GM21526 (cell line): ENCODE measurements at regions not wholly inside any gene's neighbourhood (a gene's known extent, or its start where the extent isn't known, plus 50 kb on each side); places are given as distances from the start of the nearest gene placed in this dataset.

ENCODE experiments used
- ATAC-seq: cut with Tn5 transposase; IDR thresholded peaks from one replicate; pipeline ENCODE4 v1.9.1; 2021; ENCODE audit warnings: moderate library complexity; ENCODE audit not compliant: unreplicated experiment, low FRiP score

DNA sequence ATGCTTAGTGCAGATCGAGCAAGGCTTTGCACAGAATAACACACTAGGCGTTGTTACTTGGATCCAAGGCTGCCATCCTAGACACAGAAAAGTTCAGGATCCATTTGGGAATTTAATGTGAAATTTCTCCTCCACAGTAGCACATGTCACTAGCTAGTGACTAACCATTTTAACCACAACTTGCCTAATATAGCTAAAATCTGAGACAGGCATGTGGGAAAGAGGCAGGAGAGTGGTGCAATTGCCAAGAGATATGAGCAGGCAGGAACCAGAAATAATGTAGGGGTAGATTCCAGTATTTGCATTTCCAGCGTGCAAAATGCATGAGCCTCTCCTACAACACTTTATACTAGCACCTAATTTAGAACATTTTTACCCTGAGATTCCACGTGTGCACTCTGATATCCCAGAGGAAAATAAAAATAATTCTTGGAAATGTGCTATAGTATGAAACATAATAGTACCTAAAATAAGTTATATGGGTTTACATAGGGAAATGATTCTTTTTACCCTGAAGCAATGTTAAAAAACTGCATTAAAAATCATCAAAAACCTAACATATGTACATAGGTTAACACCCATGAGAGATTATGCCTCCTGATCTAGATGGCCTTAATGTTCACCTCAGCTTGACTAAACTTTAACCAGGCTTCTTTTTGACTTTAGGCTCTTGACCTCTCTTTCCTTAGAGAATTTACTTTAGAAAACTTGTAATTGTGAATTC lies 1230.6 kb upstream of the NUDT12 start:
- no peak for ATAC-seq

DNA sequence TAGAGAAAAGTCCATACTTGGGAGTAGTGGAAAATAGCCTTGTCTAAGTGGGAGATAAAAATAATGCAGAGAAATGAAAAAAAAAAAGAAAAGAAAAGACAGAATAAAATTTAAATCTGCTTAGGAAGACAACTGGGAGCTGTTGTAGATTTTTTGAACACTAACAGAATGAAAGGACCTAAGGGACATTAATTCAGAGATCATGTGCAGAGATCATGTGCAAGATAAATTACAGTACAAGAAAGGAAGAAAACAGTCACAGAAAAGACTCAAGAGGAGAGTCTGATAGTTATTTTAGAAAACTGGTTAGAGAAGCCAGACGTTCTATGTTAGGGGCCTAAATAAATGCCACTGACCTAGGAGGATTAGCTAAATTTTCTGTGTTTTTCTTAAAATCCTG lies 1226.8 kb upstream of the NUDT12 start:
- ATAC-seq, result no peak

- no peak for ATAC-seq
These were observed 1222.5 kb upstream of the NUDT12 start for GRCh38 chr5:104785097-104785496.

DNA sequence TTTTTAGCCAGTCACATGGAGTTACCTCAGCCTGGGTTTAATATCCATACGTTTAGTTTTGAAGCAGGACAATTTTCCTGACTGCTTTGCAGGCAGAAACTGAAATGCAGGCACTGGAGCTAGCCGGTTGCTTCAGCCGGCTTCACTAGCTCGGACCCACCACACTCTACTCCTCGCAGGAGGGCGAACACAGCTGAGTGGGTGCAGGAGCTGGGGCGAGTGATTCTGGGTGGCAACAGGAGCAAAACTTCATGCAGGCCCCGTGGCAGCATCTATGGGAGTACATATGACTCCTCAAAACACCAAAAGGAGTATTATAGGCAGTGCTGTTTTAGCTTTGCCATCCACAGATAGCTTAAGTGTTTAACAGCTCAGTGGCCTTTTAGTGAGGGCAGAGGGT lies 1211.8 kb upstream of the NUDT12 start:
- no peak for ATAC-seq

DNA sequence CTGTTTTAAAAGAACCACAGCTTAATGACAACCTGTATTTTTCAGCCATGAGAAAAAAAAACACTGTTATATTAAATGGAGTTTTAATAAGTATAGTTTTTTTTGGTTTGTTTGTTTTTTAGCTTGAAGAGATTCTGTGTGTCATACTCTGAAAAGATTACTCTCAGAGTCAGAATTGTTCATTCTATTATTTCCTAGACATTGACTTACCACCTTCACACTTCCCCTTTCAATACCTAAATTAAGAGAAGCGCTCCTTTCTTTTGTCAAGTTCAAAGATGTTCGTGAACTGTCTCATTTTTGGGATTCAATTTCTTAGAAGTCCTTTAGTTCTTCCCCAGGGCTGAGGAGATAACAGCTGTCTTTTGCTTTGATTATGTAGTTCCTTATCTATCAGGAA lies 1201.6 kb upstream of the NUDT12 start:
- no peak for ATAC-seq

DNA sequence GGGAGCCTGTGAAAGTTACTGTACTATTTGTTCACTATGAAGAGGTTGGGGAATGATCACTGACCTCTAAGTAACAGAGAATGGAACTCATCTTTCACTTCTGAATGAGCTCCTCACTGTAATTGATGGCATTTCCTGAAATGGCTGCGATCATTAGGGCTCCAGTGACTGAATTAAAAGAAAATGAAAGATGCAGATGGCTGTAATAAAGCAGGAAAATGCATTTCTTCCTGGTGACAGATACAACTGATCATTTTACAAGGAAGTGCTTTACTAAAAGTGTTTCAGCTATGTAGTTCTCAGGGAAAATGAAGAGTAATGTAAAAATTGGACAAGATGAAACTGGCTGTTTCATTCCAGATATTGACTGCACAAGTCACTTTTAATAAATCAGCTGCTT lies 1200.6 kb upstream of the NUDT12 start:
- no peak for ATAC-seq

DNA sequence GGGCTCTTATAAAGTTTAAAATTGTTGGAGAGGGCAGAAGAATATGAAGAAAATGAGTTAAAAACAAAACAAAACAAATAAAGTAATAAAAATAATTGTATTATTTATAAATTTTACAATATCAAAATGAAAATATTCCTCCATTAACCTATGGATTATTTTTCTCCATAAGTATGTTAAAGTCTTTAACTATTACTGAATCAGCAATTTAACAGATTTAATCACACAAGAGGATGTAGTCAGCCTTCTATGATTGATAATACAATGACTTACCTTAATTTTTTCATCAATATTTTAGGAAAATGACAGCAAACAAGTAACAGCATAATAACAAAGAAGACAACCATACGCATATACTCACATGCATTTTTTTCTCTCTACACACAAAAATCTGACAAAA lies 1195.3 kb upstream of the NUDT12 start:
- ATAC-seq, result no peak

- ATAC-seq, result no peak
These were observed 1193.2 kb upstream of the NUDT12 start for GRCh38 chr5:104755806-104756205.

DNA sequence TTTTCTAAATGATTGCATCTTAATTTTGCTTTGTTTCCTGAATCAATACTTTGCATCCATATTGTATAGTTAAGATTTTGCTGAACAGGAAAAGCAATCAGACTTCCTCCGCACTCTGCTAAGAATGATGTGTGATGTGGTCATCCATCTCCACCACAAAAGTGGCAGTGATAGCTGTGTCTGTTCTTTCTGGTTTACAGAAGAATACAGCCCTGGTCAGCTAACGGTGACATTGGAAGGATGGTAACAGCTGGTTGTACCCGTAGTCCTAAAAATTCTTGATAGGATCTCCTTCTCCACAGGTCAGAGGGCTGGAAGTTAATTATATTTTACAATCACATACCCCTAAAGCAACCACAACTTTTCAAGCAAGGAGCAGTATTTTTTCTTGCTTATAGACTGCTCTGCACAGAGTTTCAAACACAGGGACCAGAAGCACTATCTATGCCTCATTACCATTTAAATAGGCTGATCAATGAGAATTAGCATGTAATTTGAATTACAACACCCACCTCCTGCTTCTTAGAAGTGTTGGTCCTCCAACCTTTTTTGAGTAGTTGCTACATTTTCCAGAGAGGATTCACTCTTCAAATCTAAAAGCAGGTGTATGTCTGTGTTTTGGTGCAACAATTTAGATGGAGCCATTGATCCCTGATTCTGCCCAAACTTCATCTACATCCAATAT lies 1191.9 kb upstream of the NUDT12 start:
- no peak for ATAC-seq

DNA sequence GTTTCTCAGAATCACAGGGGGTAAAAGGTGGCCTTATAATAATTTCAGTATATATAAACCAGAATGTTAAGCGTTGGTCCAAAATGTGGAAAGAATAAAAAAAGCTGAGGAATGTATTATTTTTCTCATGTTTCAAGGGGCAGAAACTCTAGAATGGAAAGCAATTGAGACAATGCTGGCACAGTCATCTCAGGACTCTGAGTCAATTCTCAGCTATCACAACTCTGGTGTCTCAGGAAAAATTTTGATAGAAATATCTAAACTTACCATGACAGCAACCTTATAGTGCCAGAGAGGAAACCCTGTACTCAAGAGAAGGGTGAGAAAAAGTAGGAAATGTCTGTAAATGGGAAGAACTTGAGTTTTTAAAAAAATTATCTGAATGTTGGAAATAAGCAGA lies 1189.4 kb upstream of the NUDT12 start:
- ATAC-seq, result no peak

- no peak for ATAC-seq
These were observed 1177.3 kb upstream of the NUDT12 start for GRCh38 chr5:104739905-104740304.

GRCh38 chr5:104739503-104739902 lies 1176.9 kb upstream of the NUDT12 start:
- no peak for ATAC-seq

- no peak for ATAC-seq
These were observed 1173.5 kb upstream of the NUDT12 start for GRCh38 chr5:104736073-104736472.

DNA sequence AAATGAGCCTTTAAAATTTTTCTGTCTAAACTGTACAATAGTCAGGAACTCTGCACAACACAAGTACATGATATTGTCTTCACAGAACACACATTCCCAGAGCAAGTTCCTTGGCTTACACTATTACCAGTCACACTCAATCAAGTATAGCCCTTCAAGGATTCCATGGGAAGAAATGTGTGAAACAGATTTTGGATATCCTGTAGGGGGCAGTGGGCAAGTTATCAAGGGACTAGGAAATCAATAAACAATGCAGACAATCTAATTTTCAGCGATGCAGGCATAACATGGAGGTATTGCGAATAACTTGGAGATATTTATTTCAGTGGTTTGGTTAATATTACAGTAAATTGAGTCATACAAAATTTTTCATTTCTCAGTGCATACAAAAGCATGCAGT lies 1171.5 kb upstream of the NUDT12 start:
- no peak for ATAC-seq

- ATAC-seq, result no peak
These were observed 1170.6 kb upstream of the NUDT12 start for GRCh38 chr5:104733063-104733669.

- no peak for ATAC-seq
These were observed 1168.7 kb upstream of the NUDT12 start for GRCh38 chr5:104731331-104731730.

GRCh38 chr5:104708027-104708426 lies 1145.4 kb upstream of the NUDT12 start:
- no peak for ATAC-seq

DNA sequence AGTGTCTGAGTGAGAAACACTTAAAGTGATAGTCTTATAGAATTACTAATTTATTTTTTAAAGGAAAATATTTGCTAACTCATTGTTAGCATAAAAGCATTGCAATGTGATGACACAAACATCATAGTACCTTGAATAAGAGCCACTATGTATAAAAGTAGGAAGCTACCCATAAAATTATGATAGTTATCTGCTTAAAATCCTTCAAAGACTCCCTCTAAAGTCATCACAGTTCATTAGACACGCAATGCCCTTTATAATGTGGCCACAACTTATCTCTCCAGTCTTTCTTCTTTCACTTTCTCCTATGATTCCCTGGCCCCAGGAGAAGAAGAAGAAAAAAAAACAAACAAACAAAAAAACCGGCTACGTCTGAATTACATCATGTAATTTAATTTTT lies 1144.0 kb upstream of the NUDT12 start:
- ATAC-seq, result no peak

- ATAC-seq, result no peak
These were observed 1139.6 kb upstream of the NUDT12 start for GRCh38 chr5:104702212-104702611.

- no peak for ATAC-seq
These were observed 1136.8 kb upstream of the NUDT12 start for GRCh38 chr5:104699438-104699837.

GRCh38 chr5:104661256-104661655 lies 1098.7 kb upstream of the NUDT12 start:
- no peak for ATAC-seq

DNA sequence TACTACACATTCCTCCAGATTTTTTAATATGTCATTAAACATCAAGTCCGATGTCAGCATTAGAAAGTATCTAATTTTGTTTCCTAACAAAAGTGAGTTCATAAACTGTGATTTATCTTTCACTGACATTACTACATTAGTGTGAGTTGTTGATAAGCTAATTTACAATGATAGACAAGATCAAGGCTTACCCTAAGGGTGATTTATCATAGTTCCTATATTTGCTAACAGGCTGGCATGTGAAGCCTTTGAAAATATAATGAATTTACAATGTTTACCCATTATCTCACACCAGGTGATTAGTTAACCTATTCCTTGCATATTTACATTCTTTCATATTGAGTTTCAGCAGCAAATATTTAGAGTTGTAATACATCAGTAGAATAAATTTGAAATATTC lies 1096.9 kb upstream of the NUDT12 start:
- ATAC-seq, result no peak
